ENCODE measurements at regions not wholly inside any gene's neighbourhood (a gene's known extent, or its start where the extent isn't known, plus 50 kb on each side); places are given as distances from the start of the nearest gene placed in this dataset.

DNA sequence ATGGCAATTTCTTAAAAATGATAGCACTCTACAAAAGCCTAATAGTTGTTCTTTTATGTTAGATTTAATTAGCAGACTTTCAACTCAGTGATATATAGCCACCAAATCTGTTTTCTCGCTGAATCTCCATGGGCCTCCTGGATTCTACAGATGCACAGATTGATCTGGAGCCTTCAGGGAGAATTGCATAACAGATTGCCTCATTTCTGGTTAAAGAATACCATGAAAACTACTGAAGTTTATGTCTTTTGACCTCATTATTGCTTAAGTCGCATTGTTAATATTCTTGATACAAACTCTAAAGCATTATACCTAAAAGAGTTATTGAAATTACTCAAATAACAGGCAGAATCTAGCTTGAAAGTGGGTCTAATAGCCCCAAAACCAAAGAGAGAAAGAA is 53.7 kb upstream of the PRR20A start:
- TF ChIP-seq, protein P1, sequence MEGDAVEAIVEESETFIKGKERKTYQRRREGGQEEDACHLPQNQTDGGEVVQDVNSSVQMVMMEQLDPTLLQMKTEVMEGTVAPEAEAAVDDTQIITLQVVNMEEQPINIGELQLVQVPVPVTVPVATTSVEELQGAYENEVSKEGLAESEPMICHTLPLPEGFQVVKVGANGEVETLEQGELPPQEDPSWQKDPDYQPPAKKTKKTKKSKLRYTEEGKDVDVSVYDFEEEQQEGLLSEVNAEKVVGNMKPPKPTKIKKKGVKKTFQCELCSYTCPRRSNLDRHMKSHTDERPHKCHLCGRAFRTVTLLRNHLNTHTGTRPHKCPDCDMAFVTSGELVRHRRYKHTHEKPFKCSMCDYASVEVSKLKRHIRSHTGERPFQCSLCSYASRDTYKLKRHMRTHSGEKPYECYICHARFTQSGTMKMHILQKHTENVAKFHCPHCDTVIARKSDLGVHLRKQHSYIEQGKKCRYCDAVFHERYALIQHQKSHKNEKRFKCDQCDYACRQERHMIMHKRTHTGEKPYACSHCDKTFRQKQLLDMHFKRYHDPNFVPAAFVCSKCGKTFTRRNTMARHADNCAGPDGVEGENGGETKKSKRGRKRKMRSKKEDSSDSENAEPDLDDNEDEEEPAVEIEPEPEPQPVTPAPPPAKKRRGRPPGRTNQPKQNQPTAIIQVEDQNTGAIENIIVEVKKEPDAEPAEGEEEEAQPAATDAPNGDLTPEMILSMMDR (IDR thresholded peaks at IDR 0.05; ENCODE audit: low read depth, low read length, missing control alignments), result no peak
- H3K4me3 ChIP-seq (ENCODE audit: low read depth, low read length), result no peak overlapping the region
- DNase-seq (ENCODE audit: low read depth), result no peak
